ENCODE measurements at regions not wholly inside any gene's neighbourhood (a gene's known extent, or its start where the extent isn't known, plus 50 kb on each side); places are given as distances from the start of the nearest gene placed in this dataset.

- no peak overlapping the region for H4K5ac ChIP-seq (ENCODE audit: low read depth, low read length)
- intact Hi-C loops (cut with micrococcal nuclease) = no loop called here
- H2BK120ac ChIP-seq (ENCODE audit: low read depth, low read length) = no peak overlapping the region
- no peak for TF ChIP-seq SMC3 (IDR thresholded peaks at IDR 0.05; ENCODE audit: low read depth, low read length)
- TF ChIP-seq CHD1 (IDR thresholded peaks at IDR 0.05; ENCODE audit: low read depth, low read length) = no peak
- TF ChIP-seq ELK1 (IDR thresholded peaks at IDR 0.05; ENCODE audit: borderline replicate concordance, low read depth, low read length) = no peak
- no peak for TF ChIP-seq NFE2L2 (IDR thresholded peaks at IDR 0.05; ENCODE audit: low read depth, low read length)
- no peak for TF ChIP-seq MXI1 (IDR thresholded peaks at IDR 0.05; ENCODE audit: borderline replicate concordance, low read depth, low read length)
- no peak for TF ChIP-seq RAD21 (IDR thresholded peaks at IDR 0.05; ENCODE audit: low read length)
- TF ChIP-seq RCOR1 (IDR thresholded peaks at IDR 0.05; ENCODE audit: insufficient replicate concordance, low read length) = no peak
- TF ChIP-seq CEBPB (IDR thresholded peaks at IDR 0.05; ENCODE audit: low read depth, low read length) = no peak
- no peak for TF ChIP-seq FOS (IDR thresholded peaks at IDR 0.05; ENCODE audit: low read depth, low read length)
- TF ChIP-seq MAZ (IDR thresholded peaks at IDR 0.05; ENCODE audit: borderline replicate concordance, low read depth, low read length) = no peak
- TF ChIP-seq MAFK (IDR thresholded peaks at IDR 0.05; ENCODE audit: low read depth, low read length) = no peak
- no peak for TF ChIP-seq BHLHE40 (IDR thresholded peaks at IDR 0.05; ENCODE audit: low read depth, low read length)
- ChIA-PET CTCF (no interaction called here), POLR2A (ENCODE audit: unreplicated experiment) (interaction anchor here (0.6 kb wide), 1 partner anchor 1203 kb away, joined by 3 read pairs; no protein-coding TSS in a partner anchor)
- H2BK15ac ChIP-seq (ENCODE audit: low read depth, low read length) = no peak overlapping the region
- H3K36me3 ChIP-seq (ENCODE audit: control insufficient read depth, insufficient read depth, low read length) = no peaks in the 10 kb centered on the region
- no peaks in the 10 kb centered on the region for H3K9me1 ChIP-seq (ENCODE audit: insufficient read depth, low read length)
- no peak overlapping the region for H3K4me3 ChIP-seq (ENCODE audit: insufficient read depth, low read depth, low read length)
- no peaks in the 10 kb centered on the region for H3K9me3 ChIP-seq (ENCODE audit: control insufficient read depth, insufficient read depth, low read length)
- no peaks in the 10 kb centered on the region for H3K27me3 ChIP-seq (ENCODE audit: control insufficient read depth, insufficient read depth, low read length)
- no peak overlapping the region for H4K8ac ChIP-seq (ENCODE audit: low read depth in 2 of 2, low read length in 2 of 2)
- no peak overlapping the region for H3K18ac ChIP-seq (ENCODE audit: low read depth, low read length)
- no peak overlapping the region for H2BK5ac ChIP-seq (ENCODE audit: low read depth, low read length, poor library complexity, severe bottlenecking)
- H2AK9ac ChIP-seq (replicated peaks; ENCODE audit: low read depth, low read length, poor library complexity) = no peak overlapping the region
- H2AFZ ChIP-seq (replicated peaks; ENCODE audit: low read length, poor library complexity) = no peak overlapping the region
- no peak overlapping the region for H3K23ac ChIP-seq (ENCODE audit: low read depth, low read length)
- no TSS peak for BruUV-seq (replicated peaks)
- dilution Hi-C loops (cut with HindIII; ENCODE audit: low sequenced_read_pairs, unreplicated experiment) = no loop called here
- H4K91ac ChIP-seq (ENCODE audit: insufficient read depth, low read depth, low read length) = no peak overlapping the region
- H4K20me1 ChIP-seq (ENCODE audit: insufficient read depth, low read length) = no peaks in the 10 kb centered on the region
- no peak overlapping the region for H3K14ac ChIP-seq (replicated peaks; ENCODE audit: low read depth, low read length)
- no peaks in the 10 kb centered on the region for H3K4me1 ChIP-seq (ENCODE audit: control insufficient read depth, insufficient read depth, low read length)
- no peak overlapping the region for H2AK5ac ChIP-seq (ENCODE audit: low read depth, low read length)
- H3K4ac ChIP-seq (ENCODE audit: low read depth, low read length) = no peak overlapping the region
- DNase-seq (no peak), ATAC-seq (ENCODE audit: low read depth) (no peak)
- no peaks in the 10 kb centered on the region for H3K79me1 ChIP-seq (ENCODE audit: low read depth in 1 of 2, low read length in 2 of 2)
- H3K56ac ChIP-seq (ENCODE audit: extremely low read depth, insufficient read depth, low read length) = no peak overlapping the region
- no peak overlapping the region for H2BK20ac ChIP-seq (ENCODE audit: low read depth, low read length)
- WGBS, 2 experiments (ENCODE audit: extremely low coverage in 2 of 2, insufficient read length in 1 of 2) = no CpG with 5 or more reads among the region's 1 CpG
- no peak overlapping the region for H3K9ac ChIP-seq (ENCODE audit: low read depth, low read length)
- no peak overlapping the region for H3K4me2 ChIP-seq (ENCODE audit: low read depth, low read length)
- H3K27ac ChIP-seq (ENCODE audit: insufficient read depth, low read length) = no peak overlapping the region
- in situ Hi-C loops (cut with MboI; ENCODE audit: low sequenced_read_pairs) = no loop called here
Measured at GRCh38 chrX:124764354-124764753, 418.0 kb downstream of the SH2D1A start.
